Sigmoid colon (tissue), 3 donors: ENCODE measurements at regions not wholly inside any gene's neighbourhood (a gene's known extent, or its start where the extent isn't known, plus 50 kb on each side); places are given as distances from the start of the nearest gene placed in this dataset.

ENCODE experiments used
- CTCF ChIP-seq, 4 experiments: fragments of 450-650 bp in 3 of 4; fragments of 200-600 bp in 1 of 4; IDR thresholded peaks; one replicate each; pipeline ENCODE4 v1.5.1; 2016 to 2019; ENCODE audit warnings: antibody characterized with exemption in 4 of 4, mild to moderate bottlenecking in 3 of 4, moderate library complexity in 2 of 4
- POLR2A ChIP-seq, 2 donors: fragments of 450-650 bp; IDR thresholded peaks; one replicate each; pipeline ENCODE4 v1.6.1; 2016; ENCODE audit warnings: antibody characterized with exemption in 2 of 2, mild to moderate bottlenecking in 2 of 2, moderate library complexity in 2 of 2

DNA sequence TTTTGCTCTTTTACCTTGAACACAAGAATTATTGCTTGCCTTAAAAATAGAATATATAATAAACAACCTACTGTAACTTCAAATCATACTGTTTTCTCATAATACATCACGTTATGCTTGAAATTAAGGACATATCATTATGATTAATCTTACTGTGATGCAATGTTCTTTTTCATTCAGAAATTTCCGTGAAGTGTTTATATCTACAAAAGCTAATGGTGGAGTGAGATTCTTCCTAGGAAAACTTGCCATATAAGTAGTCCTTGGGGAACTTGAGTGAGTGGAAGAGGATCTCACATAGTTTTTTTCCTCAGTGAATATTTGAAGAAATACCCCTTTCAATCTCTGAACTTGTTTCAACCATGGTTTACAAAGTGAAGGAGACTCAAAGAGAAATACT lies 498.7 kb upstream of the CBLB start:
- TF ChIP-seq CTCF (IDR thresholded peaks at IDR 0.05) (no peak), POLR2A (IDR thresholded peaks at IDR 0.05) (no peak)
